ENCODE measurements at regions not wholly inside any gene's neighbourhood (a gene's known extent, or its start where the extent isn't known, plus 50 kb on each side); places are given as distances from the start of the nearest gene placed in this dataset.

DNA sequence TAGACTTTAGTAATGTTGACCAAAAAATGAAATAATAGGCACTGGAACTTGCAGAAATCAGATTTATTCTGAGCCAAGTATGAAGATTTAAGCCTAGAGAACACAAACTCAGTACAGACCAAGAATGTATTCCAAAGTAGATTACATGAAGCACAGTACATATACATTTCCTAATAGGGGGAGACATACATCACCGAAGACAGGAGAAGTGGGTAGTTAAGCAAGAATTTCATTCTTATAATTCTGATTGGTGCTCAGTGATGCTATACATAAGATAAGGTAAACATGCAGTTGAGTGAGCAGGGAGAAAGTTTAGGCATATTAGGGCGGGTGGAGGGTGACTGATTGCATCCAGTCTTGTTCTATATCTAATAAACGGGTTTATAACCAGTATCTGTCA lies 2218.8 kb downstream of the PCDH9 start:
- TF ChIP-seq POLR2A (IDR thresholded peaks at IDR 0.05) = no peak
- no peak for TF ChIP-seq CTCF (IDR thresholded peaks at IDR 0.05)
